ENCODE measurements at regions not wholly inside any gene's neighbourhood (a gene's known extent, or its start where the extent isn't known, plus 50 kb on each side); places are given as distances from the start of the nearest gene placed in this dataset.

DNA sequence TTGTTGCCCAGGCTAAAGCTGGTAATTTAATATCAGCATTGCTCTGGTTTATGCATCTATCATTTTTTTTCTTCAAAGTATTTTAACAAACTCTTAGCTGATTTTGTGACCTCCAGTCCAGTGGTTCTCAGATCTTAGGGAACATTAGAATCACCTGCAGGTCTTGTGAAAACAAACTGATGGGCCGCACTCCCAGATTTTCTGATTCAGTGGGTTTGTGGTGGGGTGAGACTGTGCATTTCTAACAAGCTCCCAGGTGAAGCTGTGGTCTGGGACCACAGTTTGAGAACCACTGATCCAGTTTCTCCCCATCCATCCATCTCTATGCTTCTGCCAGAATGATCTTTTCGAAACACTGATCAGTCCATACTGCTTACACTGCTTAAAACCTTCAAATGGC, 305.7 kb upstream of the USP24 start:
- H3K27ac ChIP-seq: peak overlapping the region in 1 of 2 experiments; percentile 39; a peak in 2 of 6 replicates
- ChIA-PET POLR2A (no interaction called here), CTCF (no interaction called here)
- H3K4me2 ChIP-seq: no peak overlapping the region
- 96% methylated on average over 2 of the region's 2 CpGs for WGBS (ENCODE audit: missing lambda C conversion rate)
- H3K4me1 ChIP-seq: no peaks in the 10 kb centered on the region
- ATAC-seq (no peak), DNase-seq (ENCODE audit: low read depth in 1 of 2, low spot score in 1 of 2) (no peak), FAIRE-seq (no peak)
- TF ChIP-seq RCOR1 (IDR thresholded peaks at IDR 0.05; ENCODE audit: low read depth, low read length): no peak
- TF ChIP-seq ZSCAN20 (CRISPR knock-in tag; IDR thresholded peaks at IDR 0.05): no peak
- H3K9me3 ChIP-seq: no peaks in the 10 kb centered on the region
- no peak overlapping the region for H3K4me3 ChIP-seq

- TF ChIP-seq, protein P1, sequence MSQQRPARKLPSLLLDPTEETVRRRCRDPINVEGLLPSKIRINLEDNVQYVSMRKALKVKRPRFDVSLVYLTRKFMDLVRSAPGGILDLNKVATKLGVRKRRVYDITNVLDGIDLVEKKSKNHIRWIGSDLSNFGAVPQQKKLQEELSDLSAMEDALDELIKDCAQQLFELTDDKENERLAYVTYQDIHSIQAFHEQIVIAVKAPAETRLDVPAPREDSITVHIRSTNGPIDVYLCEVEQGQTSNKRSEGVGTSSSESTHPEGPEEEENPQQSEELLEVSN (IDR thresholded peaks at IDR 0.05; ENCODE audit: borderline replicate concordance, low read depth): no peak
- TF ChIP-seq NPAS2 (CRISPR knock-in tag; IDR thresholded peaks at IDR 0.05; ENCODE audit: borderline replicate concordance): no peak
- no peak for TF ChIP-seq CHD2 (IDR thresholded peaks at IDR 0.05; ENCODE audit: low read length, partially characterized antibody)
- TF ChIP-seq NFE2L2 (conservative IDR thresholded peaks at IDR 0.05; ENCODE audit: low read length): peak; percentile 51; the same call in 1 of the 2 replicates
- TF ChIP-seq RFX5 (IDR thresholded peaks at IDR 0.05): no peak
- no peak for TF ChIP-seq CBX8 (IDR thresholded peaks at IDR 0.05)
- no peak for TF ChIP-seq HMGXB4 (CRISPR knock-in tag; IDR thresholded peaks at IDR 0.05; ENCODE audit: borderline replicate concordance)
- no peak for TF ChIP-seq MAZ (IDR thresholded peaks at IDR 0.05; ENCODE audit: borderline replicate concordance, low read depth, low read length)
- TF ChIP-seq JUN (IDR thresholded peaks at IDR 0.05): no peak
- TF ChIP-seq, protein P2, sequence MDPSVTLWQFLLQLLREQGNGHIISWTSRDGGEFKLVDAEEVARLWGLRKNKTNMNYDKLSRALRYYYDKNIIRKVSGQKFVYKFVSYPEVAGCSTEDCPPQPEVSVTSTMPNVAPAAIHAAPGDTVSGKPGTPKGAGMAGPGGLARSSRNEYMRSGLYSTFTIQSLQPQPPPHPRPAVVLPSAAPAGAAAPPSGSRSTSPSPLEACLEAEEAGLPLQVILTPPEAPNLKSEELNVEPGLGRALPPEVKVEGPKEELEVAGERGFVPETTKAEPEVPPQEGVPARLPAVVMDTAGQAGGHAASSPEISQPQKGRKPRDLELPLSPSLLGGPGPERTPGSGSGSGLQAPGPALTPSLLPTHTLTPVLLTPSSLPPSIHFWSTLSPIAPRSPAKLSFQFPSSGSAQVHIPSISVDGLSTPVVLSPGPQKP (IDR thresholded peaks at IDR 0.05; ENCODE audit: low read depth, low read length): no peak
- TF ChIP-seq SMC3 (IDR thresholded peaks at IDR 0.05): no peak
- peak; percentile 52 for TF ChIP-seq MAFK (IDR thresholded peaks at IDR 0.05; ENCODE audit: partially characterized antibody)
- no peak for TF ChIP-seq TFCP2L1 (CRISPR knock-in tag; IDR thresholded peaks at IDR 0.05)
- no peak for TF ChIP-seq HOXB13 (CRISPR knock-in tag; IDR thresholded peaks at IDR 0.05; ENCODE audit: low read depth)
- no peak for TF ChIP-seq ZNF302 (CRISPR knock-in tag; IDR thresholded peaks at IDR 0.05)
- TF ChIP-seq POLR2AphosphoS2 (conservative IDR thresholded peaks at IDR 0.05; ENCODE audit: low read length): no peak
- 0 out of 4 replicates have a peak, but pooled peaks of 1 of the 2 experiments have one; percentile 4 for TF ChIP-seq CEBPB (IDR thresholded peaks at IDR 0.05)
- peak overlapping the region in 1 of 2 experiments; percentile 64; a peak in 3 of 6 replicates for H3K27ac ChIP-seq
- ChIA-PET POLR2A (no interaction called here), CTCF (no interaction called here)
- ATAC-seq: no peak
- H3K4me3 ChIP-seq: no peak overlapping the region
- H3K4me2 ChIP-seq: no peak overlapping the region
- H3K4me1 ChIP-seq: no peaks in the 10 kb centered on the region
- no peaks in the 10 kb centered on the region for H3K9me3 ChIP-seq
- no peak for FAIRE-seq
- DNase-seq (ENCODE audit: low read depth in 1 of 2, low spot score in 1 of 2): no peak
- WGBS (ENCODE audit: missing lambda C conversion rate): 76% methylated on average over 6 of the region's 6 CpGs
Measured at GRCh38 chr1:55519937-55520683, 304.9 kb upstream of the USP24 start.

GRCh38 chr1:55519276-55519675, 304.1 kb upstream of the USP24 start:
- H3K4me2 ChIP-seq: no peak overlapping the region
- H3K4me3 ChIP-seq: no peak overlapping the region
- CTCF ChIA-PET: no interaction called here
- H3K27ac ChIP-seq: no peak overlapping the region; a peak in 1 of 6 replicates
- no peaks in the 10 kb centered on the region for H3K4me1 ChIP-seq
- no peak for FAIRE-seq
- no peak for ATAC-seq
- POLR2A ChIA-PET: no interaction called here
- no peak for DNase-seq (ENCODE audit: low read depth in 1 of 2, low spot score in 1 of 2)
- 61% methylated on average over 1 of the region's 1 CpG for WGBS (ENCODE audit: missing lambda C conversion rate)
- H3K9me3 ChIP-seq: no peaks in the 10 kb centered on the region
- TF ChIP-seq SMC3 (IDR thresholded peaks at IDR 0.05) (no peak), CEBPB (IDR thresholded peaks at IDR 0.05) (no peak), REST (IDR thresholded peaks at IDR 0.05) (no peak), MAZ (IDR thresholded peaks at IDR 0.05; ENCODE audit: borderline replicate concordance, low read depth, low read length) (no peak), ZNF302 (CRISPR knock-in tag; IDR thresholded peaks at IDR 0.05) (no peak), NFE2L2 (conservative IDR thresholded peaks at IDR 0.05; ENCODE audit: low read length) (no peak), SREBF2 (IDR thresholded peaks at IDR 0.05) (no peak), KDM1A (IDR thresholded peaks at IDR 0.05; ENCODE audit: low read depth) (no peak), TP53 (CRISPR knock-in tag; IDR thresholded peaks at IDR 0.05) (no peak)
- TF ChIP-seq, protein P3, sequence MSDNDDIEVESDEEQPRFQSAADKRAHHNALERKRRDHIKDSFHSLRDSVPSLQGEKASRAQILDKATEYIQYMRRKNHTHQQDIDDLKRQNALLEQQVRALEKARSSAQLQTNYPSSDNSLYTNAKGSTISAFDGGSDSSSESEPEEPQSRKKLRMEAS (IDR thresholded peaks at IDR 0.05): no peak
- TF ChIP-seq, protein P2 (IDR thresholded peaks at IDR 0.05; ENCODE audit: low read depth, low read length): no peak
